Fibroblast of villous mesenchyme (primary cell): ENCODE measurements at regions not wholly inside any gene's neighbourhood (a gene's known extent, or its start where the extent isn't known, plus 50 kb on each side); places are given as distances from the start of the nearest gene placed in this dataset.
A peak's percentile ranks its signal among the peaks of the same experiment; 100 is the strongest.

Source experiments
- DNase-seq: peaks from one replicate; pipeline ENCODE4 v3.0.0-alpha.2; 2010; ENCODE audit warnings: low read depth
- H3K4me3 ChIP-seq: 2 replicates; pipeline ENCODE4 v1.5.1; 2011; ENCODE audit warnings: low read depth, mild to moderate bottlenecking, low read length
- TF ChIP-seq, protein P1 (sequence below): IDR thresholded peaks from 2 replicates; pipeline ENCODE4 v1.5.1; 2012; ENCODE audit warnings: low read depth, mild to moderate bottlenecking, low read length; ENCODE audit not compliant: insufficient read depth

DNA sequence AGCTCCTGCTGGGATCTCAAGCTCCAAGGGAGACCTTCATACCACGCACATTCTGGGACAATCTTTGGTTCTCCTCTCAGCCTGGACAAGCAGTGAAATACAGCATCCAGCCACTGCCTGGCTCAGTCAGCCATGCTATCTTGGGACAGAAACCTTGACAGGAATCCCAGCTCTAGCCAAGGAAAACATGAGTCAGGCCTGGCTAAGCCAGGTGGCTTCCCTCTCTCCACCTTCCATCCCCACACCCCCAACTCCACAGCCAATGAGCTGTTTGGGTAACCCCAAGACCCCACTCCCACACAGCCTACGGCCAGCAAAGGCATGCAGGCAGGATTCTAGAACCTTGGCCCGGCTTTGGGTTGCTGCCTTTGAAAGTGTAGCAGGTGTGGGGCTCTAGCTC lies 64.9 kb downstream of the MCFD2 start:
- no peak overlapping the region for H3K4me3 ChIP-seq
- TF ChIP-seq, protein P1, sequence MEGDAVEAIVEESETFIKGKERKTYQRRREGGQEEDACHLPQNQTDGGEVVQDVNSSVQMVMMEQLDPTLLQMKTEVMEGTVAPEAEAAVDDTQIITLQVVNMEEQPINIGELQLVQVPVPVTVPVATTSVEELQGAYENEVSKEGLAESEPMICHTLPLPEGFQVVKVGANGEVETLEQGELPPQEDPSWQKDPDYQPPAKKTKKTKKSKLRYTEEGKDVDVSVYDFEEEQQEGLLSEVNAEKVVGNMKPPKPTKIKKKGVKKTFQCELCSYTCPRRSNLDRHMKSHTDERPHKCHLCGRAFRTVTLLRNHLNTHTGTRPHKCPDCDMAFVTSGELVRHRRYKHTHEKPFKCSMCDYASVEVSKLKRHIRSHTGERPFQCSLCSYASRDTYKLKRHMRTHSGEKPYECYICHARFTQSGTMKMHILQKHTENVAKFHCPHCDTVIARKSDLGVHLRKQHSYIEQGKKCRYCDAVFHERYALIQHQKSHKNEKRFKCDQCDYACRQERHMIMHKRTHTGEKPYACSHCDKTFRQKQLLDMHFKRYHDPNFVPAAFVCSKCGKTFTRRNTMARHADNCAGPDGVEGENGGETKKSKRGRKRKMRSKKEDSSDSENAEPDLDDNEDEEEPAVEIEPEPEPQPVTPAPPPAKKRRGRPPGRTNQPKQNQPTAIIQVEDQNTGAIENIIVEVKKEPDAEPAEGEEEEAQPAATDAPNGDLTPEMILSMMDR = no peak
- DNase-seq = peak; percentile 69

DNA sequence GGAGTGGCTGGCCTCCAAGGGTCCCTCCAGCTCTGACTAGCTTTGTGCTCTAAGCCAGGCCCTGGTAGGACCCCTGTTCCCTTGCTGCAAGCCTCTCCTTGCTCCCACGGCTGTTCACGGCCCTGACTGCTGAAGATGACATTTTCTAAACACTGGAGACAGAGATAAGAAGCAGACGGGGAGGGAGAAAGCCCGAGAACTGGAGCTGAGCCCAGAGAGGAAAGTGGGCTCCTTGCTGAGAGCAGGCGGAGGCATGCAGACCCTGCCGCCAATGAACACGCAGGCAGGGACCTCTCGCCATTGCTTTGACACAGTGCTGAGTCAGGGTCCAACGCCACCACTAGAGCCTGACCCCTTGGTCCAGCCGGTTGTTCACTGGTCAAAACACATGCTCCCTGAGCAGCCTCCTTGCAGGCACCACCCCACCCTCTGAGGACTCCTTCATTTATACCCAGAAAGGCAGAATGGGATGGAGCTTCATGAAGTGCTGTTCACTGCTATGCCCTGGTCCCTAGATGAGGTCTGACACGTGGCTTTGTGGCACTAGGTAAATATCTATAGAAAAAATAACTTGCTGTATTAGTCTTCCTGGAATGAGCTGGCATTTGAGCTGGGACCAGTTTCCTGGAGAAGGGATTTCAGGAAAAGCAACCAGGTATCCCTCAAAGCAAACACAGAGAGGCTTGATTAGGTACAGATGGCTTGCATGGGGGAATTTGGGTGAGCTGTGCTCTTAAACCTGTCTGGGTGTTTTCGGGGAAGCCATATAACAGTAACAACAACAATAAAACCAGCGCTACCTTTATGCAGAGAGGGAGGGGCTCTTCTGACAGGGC lies 65.7 kb downstream of the MCFD2 start:
- peak; percentile 93 for DNase-seq
- TF ChIP-seq, protein P1 = no peak
- H3K4me3 ChIP-seq = no peak overlapping the region

DNA sequence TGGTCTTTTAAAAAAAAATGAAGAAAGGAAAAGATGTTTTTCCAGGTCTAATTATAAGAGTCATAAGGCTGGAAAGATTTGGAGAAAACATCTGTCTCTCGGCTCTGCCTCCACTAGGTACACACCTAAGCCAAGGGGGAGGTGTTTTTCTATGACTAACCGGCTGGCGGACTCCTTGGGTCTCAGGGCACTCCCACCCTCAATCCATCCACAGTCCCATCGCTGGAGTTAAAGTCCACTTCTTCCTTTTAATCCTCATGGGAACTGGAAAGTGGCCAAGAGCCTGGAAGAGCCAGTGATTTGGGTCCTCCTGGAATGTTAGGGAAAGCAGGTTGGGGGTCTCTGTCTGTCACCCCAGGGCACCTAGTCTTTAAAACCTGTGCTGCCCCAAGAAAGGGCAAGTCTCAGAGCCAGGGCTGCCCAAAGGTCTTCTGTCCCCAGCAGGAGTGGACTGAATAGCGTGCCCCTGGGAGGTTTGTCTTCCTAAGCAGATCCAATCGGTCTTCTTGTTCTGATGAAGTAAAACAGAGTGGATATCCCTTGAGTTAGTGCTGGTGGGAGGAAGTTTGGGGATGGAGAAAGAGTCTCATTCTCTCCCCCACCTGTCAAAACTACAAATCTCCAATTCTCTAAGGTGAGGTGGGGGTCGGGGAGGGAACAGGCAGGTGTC lies 66.4 kb downstream of the MCFD2 start:
- TF ChIP-seq, protein P1 = no peak
- DNase-seq = peak; percentile 59
- H3K4me3 ChIP-seq = no peak overlapping the region

DNA sequence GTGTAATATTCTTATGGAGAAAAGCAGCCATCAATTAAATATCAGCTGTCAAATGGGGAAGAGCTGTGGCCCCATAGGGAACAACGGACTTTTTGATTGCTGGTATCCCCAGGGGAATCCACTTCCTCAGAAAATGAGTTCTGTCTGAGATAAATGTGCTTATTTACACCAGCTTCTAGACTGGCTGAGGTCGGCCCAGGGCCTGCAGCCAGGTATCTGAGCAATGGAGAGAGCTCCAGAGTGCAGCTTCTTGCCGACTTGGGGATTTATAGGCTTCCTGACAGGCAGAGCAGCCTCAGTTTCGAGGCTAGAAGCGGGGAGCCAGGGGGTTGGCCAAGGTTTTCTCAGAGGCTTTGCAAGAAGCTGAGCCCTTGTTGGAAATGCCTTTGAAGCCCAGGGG lies 67.2 kb downstream of the MCFD2 start:
- H3K4me3 ChIP-seq = no peak overlapping the region
- TF ChIP-seq, protein P1 = no peak
- DNase-seq = peak; percentile 47

DNA sequence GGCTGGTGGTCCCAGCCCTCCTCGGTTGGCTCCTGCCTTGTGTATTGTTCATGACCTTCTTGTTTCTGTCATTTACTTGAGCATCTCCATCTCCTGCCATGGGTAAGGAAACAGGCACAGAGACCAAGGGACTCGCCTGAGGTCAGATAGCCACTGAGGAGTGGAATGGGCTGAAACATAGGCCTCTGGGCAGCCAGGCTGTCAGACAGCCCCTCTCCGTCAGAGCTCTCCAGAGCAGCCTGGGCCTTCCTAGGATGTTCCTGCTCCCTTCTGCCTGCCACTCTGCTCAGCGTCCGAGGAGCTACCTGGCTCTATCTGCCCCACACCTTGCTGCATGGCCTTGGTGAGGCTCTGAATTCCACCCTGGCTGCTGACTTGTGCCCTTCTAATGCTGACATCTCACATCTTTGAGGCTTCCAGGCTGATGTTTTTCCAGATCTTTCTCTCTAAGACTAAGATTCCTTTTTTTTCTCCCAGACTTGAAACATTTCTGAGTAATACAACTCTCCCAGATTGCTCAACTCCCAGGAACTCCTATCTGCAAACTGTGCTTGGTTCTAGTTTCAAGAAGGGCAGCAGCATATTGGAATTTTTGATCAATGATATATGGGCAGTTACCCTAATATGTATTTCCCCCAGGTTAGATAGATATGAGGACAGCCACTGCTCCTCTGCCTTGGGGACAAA lies 67.7 kb downstream of the MCFD2 start:
- no peak overlapping the region for H3K4me3 ChIP-seq
- DNase-seq = peak; percentile 90
- TF ChIP-seq, protein P1 = no peak

DNA sequence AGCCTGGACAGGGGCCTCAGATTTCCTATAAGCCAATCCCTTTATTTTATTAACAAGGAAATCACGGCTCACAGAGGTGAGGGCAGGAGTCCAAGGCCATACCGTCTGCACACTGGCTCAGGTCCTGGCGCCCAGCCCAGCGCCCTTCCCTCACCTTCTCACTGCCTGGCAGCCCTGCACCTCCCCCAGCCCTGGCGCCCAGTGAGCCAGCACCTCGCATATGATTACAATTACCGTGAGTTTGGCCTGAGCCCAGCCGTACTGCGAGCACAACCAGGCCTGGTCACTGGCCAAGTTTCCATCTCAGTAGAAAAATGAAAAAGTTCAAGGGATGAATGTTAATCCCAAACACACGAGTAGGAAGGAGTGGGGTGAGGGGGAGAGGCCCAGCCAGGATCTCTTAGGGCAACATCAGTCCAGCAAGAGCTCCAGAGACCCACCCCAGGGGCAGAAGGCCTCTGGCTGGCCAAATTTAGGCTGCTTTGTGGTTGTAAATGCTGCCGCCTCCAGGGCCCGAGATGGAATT lies 68.4 kb downstream of the MCFD2 start:
- TF ChIP-seq, protein P1 = no peak
- DNase-seq = peak; percentile 96
- H3K4me3 ChIP-seq = no peak overlapping the region
